Colonic mucosa (tissue), 4 donors: ENCODE measurements at regions not wholly inside any gene's neighbourhood (a gene's known extent, or its start where the extent isn't known, plus 50 kb on each side); places are given as distances from the start of the nearest gene placed in this dataset.

Experiments
- DNase-seq: peaks from one replicate; pipeline ENCODE4 v3.0.0-alpha.2; 2020
- H3K27ac ChIP-seq: fragments of 200-600 bp; one replicate; pipeline ENCODE4 v1.8.0; 2021
- H3K27me3 ChIP-seq: fragments of 200-600 bp; one replicate; pipeline ENCODE4 v1.8.0; 2021
- H3K36me3 ChIP-seq: fragments of 200-600 bp; one replicate; pipeline ENCODE4 v1.8.0; 2021
- H3K4me1 ChIP-seq: fragments of 200-600 bp; one replicate; pipeline ENCODE4 v1.8.0; 2021; ENCODE audit warnings: mild to moderate bottlenecking
- H3K4me3 ChIP-seq: fragments of 200-600 bp; one replicate; pipeline ENCODE4 v1.8.0; 2021
- H3K9ac ChIP-seq, 2 donors: one replicate each; pipeline ENCODE4 v1.7.0; 2013; ENCODE audit warnings: control low read depth in 2 of 2, low read depth in 2 of 2, low read length in 2 of 2
- H3K9me3 ChIP-seq: fragments of 200-600 bp; one replicate; pipeline ENCODE4 v1.8.0; 2021
- intact Hi-C: fragments of 100-400 bp; cut with DNase I; formaldehyde crosslinking; loops from one replicate; pipeline ENCODE4 v1.14.1; 2022
- TF ChIP-seq, protein P1 (sequence below): fragments of 200-600 bp; IDR thresholded peaks from one replicate; pipeline ENCODE4 v1.8.0; 2022; ENCODE audit warnings: antibody characterized with exemption, mild to moderate bottlenecking
- donor health status: healthy.
- donor health status: DM: no; HTN: no; CAD: no.
- donor health status: DM: no; HTN: no; CAD: no.

GRCh38 chr5:87539839-87540238 lies 127.1 kb upstream of the CCNH start:
- Histone ChIP-seq H3K27me3 (no peaks in the 10 kb centered on the region), H3K4me3 (no peak overlapping the region), H3K9me3 (no peaks in the 10 kb centered on the region), H3K9ac (no peak overlapping the region), H3K27ac (no peak overlapping the region), H3K4me1 (no peaks in the 10 kb centered on the region), H3K36me3 (no peaks in the 10 kb centered on the region)
- intact Hi-C loops = no loop called here
- no peak for DNase-seq
- TF ChIP-seq, protein P1, sequence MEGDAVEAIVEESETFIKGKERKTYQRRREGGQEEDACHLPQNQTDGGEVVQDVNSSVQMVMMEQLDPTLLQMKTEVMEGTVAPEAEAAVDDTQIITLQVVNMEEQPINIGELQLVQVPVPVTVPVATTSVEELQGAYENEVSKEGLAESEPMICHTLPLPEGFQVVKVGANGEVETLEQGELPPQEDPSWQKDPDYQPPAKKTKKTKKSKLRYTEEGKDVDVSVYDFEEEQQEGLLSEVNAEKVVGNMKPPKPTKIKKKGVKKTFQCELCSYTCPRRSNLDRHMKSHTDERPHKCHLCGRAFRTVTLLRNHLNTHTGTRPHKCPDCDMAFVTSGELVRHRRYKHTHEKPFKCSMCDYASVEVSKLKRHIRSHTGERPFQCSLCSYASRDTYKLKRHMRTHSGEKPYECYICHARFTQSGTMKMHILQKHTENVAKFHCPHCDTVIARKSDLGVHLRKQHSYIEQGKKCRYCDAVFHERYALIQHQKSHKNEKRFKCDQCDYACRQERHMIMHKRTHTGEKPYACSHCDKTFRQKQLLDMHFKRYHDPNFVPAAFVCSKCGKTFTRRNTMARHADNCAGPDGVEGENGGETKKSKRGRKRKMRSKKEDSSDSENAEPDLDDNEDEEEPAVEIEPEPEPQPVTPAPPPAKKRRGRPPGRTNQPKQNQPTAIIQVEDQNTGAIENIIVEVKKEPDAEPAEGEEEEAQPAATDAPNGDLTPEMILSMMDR = no peak

DNA sequence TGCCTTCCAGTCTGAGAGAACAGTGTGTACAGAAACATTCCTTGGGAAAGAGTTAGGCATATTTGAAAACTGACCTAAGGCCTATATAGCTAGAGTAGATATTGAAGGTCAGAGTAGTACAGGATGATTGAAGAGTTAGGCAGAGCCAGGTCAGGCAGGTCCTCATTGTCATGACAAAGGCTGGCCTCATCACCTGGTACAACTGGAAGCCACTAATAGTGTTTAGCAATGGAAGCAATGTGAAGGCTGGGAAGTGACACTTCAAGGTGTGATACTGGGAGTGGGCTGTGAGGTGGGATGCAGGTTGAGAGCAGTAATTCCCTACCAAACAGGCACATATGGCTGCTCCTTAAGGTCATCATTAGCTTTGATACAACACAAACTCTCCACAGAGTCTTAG lies 123.6 kb upstream of the CCNH start:
- H3K36me3 ChIP-seq = no peaks in the 10 kb centered on the region
- no peaks in the 10 kb centered on the region for H3K9me3 ChIP-seq
- H3K27me3 ChIP-seq = no peaks in the 10 kb centered on the region
- H3K9ac ChIP-seq = no peak overlapping the region
- no peak overlapping the region for H3K4me3 ChIP-seq
- no peaks in the 10 kb centered on the region for H3K4me1 ChIP-seq
- no peak overlapping the region for H3K27ac ChIP-seq
- intact Hi-C loops = no loop called here
- TF ChIP-seq, protein P1 = no peak
- DNase-seq = no peak

- intact Hi-C loops = no loop called here
- TF ChIP-seq, protein P1 = no peak
- no peaks in the 10 kb centered on the region for H3K4me1 ChIP-seq
- H3K9ac ChIP-seq = no peak overlapping the region
- H3K27ac ChIP-seq = no peak overlapping the region
- H3K4me3 ChIP-seq = no peak overlapping the region
- H3K36me3 ChIP-seq = no peaks in the 10 kb centered on the region
- no peaks in the 10 kb centered on the region for H3K9me3 ChIP-seq
- DNase-seq = no peak
- H3K27me3 ChIP-seq = no peaks in the 10 kb centered on the region
Observed at GRCh38 chr5:87535706-87536105, 123.0 kb upstream of the CCNH start.

- no peaks in the 10 kb centered on the region for H3K27me3 ChIP-seq
- H3K36me3 ChIP-seq = no peaks in the 10 kb centered on the region
- H3K27ac ChIP-seq = no peak overlapping the region
- TF ChIP-seq, protein P1 = no peak
- no peaks in the 10 kb centered on the region for H3K9me3 ChIP-seq
- intact Hi-C loops = no loop called here
- DNase-seq = no peak
- H3K4me1 ChIP-seq = no peaks in the 10 kb centered on the region
- no peak overlapping the region for H3K4me3 ChIP-seq
- H3K9ac ChIP-seq = no peak overlapping the region
Observed at GRCh38 chr5:87529486-87530076, 116.9 kb upstream of the CCNH start.

DNA sequence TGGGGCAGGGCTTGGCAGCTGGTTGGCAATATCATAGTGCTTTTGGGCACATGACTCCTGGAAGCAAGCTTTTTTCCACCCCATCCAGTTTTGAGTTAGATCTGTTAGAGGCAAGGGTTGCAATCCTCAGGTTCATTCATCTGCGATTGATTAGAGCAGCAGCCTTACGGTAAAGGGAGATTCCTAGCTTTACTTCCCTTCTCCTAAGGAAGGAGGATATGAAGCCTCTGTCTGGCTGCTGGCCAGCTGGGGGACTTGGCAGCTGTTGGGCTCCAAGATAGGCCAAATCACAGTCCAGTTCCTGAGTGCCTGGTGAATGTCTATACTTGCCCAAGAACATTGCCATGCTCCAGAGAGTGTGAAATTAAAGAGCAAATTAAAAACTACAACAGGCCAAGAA lies 113.4 kb upstream of the CCNH start:
- Histone ChIP-seq H3K9ac (no peak overlapping the region), H3K9me3 (no peaks in the 10 kb centered on the region), H3K27ac (no peak overlapping the region), H3K36me3 (no peaks in the 10 kb centered on the region), H3K4me3 (no peak overlapping the region), H3K27me3 (no peaks in the 10 kb centered on the region), H3K4me1 (no peaks in the 10 kb centered on the region)
- intact Hi-C loops = no loop called here
- DNase-seq = no peak
- TF ChIP-seq, protein P1 = no peak
